Gastrocnemius medialis (tissue), 4 donors: ENCODE measurements at regions not wholly inside any gene's neighbourhood (a gene's known extent, or its start where the extent isn't known, plus 50 kb on each side); places are given as distances from the start of the nearest gene placed in this dataset.

Experiments
- POLR2A ChIP-seq, 2 donors: fragments of 450-650 bp; IDR thresholded peaks; one replicate each; pipeline ENCODE4 v1.6.1; 2017; ENCODE audit warnings: antibody characterized with exemption in 2 of 2, mild to moderate bottlenecking in 2 of 2, moderate library complexity in 2 of 2
- TF ChIP-seq, protein P1 (sequence below), 5 experiments: fragments of 450-650 bp in 3 of 5; fragments of 200-600 bp in 2 of 5; sonication (generic) in 2 of 5; IDR thresholded peaks in 4 of 5; conservative IDR thresholded peaks in 1 of 5; 1 replicate in 4 of 5; 2 replicates in 1 of 5; pipeline ENCODE4 v1.5.1; 2016 to 2019; ENCODE audit warnings: antibody characterized with exemption in 5 of 5, mild to moderate bottlenecking in 3 of 5, moderate library complexity in 3 of 5

DNA sequence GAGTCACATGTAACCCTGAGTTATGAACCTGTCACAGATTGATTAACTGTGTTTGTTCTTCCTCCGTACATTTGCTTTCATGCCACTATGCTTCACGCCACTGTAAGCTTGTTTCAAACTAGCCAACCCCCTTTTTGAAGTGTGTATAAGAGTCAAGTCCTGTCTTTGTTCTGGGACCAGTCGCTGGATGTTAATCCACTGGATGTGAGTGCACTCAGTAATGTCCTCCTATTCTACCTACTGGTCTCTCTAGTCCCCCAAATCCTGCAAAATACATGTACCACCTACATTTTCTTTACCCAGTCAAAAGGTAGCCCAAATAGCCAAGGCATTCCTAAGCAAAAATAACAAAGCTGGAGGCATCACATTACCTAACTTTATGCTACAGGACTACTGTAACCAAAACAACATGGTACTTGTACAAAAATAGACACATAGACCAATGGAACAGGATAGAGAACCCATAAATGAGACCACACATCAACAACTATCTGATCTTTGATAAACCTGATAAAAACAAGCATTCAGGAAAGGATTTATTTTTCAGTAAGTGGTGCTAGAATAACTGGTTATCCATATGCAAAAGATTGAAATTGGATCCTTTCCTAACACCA, 1139.1 kb upstream of the SEMA6A start:
- TF ChIP-seq, protein P1, sequence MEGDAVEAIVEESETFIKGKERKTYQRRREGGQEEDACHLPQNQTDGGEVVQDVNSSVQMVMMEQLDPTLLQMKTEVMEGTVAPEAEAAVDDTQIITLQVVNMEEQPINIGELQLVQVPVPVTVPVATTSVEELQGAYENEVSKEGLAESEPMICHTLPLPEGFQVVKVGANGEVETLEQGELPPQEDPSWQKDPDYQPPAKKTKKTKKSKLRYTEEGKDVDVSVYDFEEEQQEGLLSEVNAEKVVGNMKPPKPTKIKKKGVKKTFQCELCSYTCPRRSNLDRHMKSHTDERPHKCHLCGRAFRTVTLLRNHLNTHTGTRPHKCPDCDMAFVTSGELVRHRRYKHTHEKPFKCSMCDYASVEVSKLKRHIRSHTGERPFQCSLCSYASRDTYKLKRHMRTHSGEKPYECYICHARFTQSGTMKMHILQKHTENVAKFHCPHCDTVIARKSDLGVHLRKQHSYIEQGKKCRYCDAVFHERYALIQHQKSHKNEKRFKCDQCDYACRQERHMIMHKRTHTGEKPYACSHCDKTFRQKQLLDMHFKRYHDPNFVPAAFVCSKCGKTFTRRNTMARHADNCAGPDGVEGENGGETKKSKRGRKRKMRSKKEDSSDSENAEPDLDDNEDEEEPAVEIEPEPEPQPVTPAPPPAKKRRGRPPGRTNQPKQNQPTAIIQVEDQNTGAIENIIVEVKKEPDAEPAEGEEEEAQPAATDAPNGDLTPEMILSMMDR (IDR thresholded peaks at IDR 0.05 in 4 of 5, conservative IDR thresholded peaks at IDR 0.05 in 1 of 5), result no peak
- TF ChIP-seq POLR2A (IDR thresholded peaks at IDR 0.05), result no peak
